ENCODE measurements at regions not wholly inside any gene's neighbourhood (a gene's known extent, or its start where the extent isn't known, plus 50 kb on each side); places are given as distances from the start of the nearest gene placed in this dataset.

DNA sequence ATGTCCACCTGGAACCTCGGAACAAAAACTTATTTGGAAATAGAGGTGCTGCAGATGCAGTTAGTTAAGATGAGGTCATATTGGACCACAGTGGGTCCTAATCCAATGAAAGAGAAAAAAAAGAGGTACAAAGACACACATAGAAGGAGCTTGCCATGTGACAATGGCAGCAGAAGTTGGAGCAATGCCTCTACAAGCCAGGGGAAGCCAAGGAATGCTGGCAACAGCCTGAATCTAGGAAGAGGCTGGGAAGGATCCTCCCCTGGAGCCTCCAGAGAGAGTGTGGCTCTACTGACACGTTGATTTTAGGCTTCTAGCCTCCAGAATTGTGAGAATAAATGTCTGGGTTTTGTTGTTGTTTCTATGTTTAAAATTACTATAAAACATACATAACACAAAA lies 521.8 kb upstream of the CCDC196 start:
- peaks cover 3 to 6% of the 10 kb centered on the region in 2 donors for H3K4me1 ChIP-seq (ENCODE audit: control insufficient read depth in 2 of 2, insufficient read depth in 2 of 2, low read length in 2 of 2)
- H3K27ac ChIP-seq (ENCODE audit: low read depth, low read length), result no peak overlapping the region
- no peaks in the 10 kb centered on the region for H3K27me3 ChIP-seq (ENCODE audit: control insufficient read depth in 2 of 2, insufficient read depth in 2 of 2, low read length in 2 of 2)
- CTCF ChIA-PET, result interaction anchor here (1.3 kb wide), 1 partner anchor 142 kb away, joined by 3 read pairs; no protein-coding TSS in a partner anchor
- Mint-ChIP-seq H3K9me3 (peaks cover 0 to 2% (median 0%) of the 10 kb centered on the region in 11 donors), H3K4me3 (no peak overlapping the region), H3K27me3 (peaks cover 0 to 56% (median 4%) of the 10 kb centered on the region in 5 donors), H3K36me3 (peaks cover 0 to 2% (median 0%) of the 10 kb centered on the region in 5 donors), H3K27ac (no peak overlapping the region), H3K4me1 (peaks cover 0 to 39% (median 11%) of the 10 kb centered on the region in 7 donors)
- H3K36me3 ChIP-seq (ENCODE audit: control insufficient read depth in 2 of 3, insufficient read depth in 3 of 3, low read length in 3 of 3), result no peaks in the 10 kb centered on the region
- no peak for ATAC-seq
- POLR2A ChIA-PET, result interaction anchor here (1.5 kb wide), 1 partner anchor 11 kb away, joined by 5 read pairs; no protein-coding TSS in a partner anchor
- no peak for DNase-seq
- H3K9me3 ChIP-seq (ENCODE audit: control insufficient read depth in 2 of 3, low read length in 3 of 3), result no peaks in the 10 kb centered on the region
- H3K4me3 ChIP-seq (ENCODE audit: low read length), result no peak overlapping the region
- intact Hi-C loops (cut with micrococcal nuclease), result no loop called here

DNA sequence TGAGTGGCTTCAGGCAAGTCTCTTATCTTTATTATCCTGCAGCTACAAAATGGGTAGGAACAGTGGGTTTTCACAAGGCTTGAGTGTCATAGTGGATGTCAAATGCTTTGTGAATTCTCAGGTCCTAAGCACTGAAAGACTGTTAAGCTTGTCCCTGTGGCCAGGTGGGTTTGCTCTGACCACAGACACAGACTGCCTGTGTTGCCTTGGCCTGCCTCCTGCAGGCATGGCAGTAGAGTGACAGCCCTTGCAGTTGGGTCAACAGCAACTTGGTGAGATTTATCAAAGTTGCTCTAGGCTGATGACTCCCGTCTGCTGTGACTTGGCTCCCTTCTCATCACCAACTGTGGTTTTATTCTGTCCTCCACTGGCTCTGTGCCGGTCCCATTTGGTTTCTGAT lies 520.0 kb upstream of the CCDC196 start:
- no peaks in the 10 kb centered on the region for H3K36me3 ChIP-seq (ENCODE audit: control insufficient read depth in 2 of 3, insufficient read depth in 3 of 3, low read length in 3 of 3)
- H3K27me3 ChIP-seq (ENCODE audit: control insufficient read depth in 2 of 2, insufficient read depth in 2 of 2, low read length in 2 of 2), result no peaks in the 10 kb centered on the region
- H3K27ac Mint-ChIP-seq, result peak overlapping the region in 2 of 9 donors; percentile 67 to 84
- no peaks in the 10 kb centered on the region for H3K4me1 ChIP-seq (ENCODE audit: control insufficient read depth in 2 of 2, insufficient read depth in 2 of 2, low read length in 2 of 2)
- H3K4me1 Mint-ChIP-seq, result peaks cover 0 to 22% (median under 1%) of the 10 kb centered on the region in 7 donors
- H3K27ac ChIP-seq (ENCODE audit: low read depth, low read length), result no peak overlapping the region
- no peak for ATAC-seq
- H3K9me3 ChIP-seq (ENCODE audit: control insufficient read depth in 2 of 3, low read length in 3 of 3), result no peaks in the 10 kb centered on the region
- no peak for DNase-seq
- H3K27me3 Mint-ChIP-seq, result peaks cover 0 to 60% (median 4%) of the 10 kb centered on the region in 5 donors
- H3K9me3 Mint-ChIP-seq, result peaks cover 0 to 2% (median 0%) of the 10 kb centered on the region in 11 donors
- H3K36me3 Mint-ChIP-seq, result peaks cover 0 to 2% (median 0%) of the 10 kb centered on the region in 5 donors
- CTCF ChIA-PET, result interaction anchor here (0.8 to 1.4 kb wide), 5 partner anchors 8 to 142 kb away, joined by 3 read pairs; no protein-coding TSS in a partner anchor
- no peak overlapping the region for H3K4me3 ChIP-seq (ENCODE audit: low read length)
- intact Hi-C loops (cut with micrococcal nuclease), result no loop called here
- H3K4me3 Mint-ChIP-seq, result no peak overlapping the region
- POLR2A ChIA-PET, result no interaction called here

DNA sequence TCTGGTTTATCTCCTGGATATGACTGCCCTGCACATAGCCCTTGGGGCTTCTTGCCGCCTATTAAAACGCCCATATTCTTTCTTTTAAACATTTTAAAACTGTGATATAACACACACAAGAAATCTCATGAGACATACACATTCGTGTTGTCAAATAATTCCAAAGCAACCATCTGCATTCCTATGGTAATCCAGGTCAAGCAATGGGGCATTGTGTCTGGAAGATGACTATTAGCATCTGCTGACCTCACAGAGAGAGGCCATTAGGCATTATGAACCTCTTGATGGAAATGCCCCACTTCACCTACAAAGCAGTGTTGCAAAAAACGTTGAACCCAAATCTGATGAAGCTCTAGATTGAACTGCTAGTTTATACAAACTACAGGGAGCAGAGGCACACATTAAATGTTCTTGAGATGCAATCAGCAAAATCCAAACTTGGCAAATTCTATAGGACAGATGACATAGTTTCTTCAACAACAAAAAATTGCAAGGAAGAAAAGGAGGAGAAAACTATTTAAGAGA lies 513.8 kb upstream of the CCDC196 start:
- no peak overlapping the region for H3K27ac ChIP-seq (ENCODE audit: low read depth, low read length)
- ATAC-seq, result no peak
- H3K36me3 ChIP-seq (ENCODE audit: control insufficient read depth in 2 of 3, insufficient read depth in 3 of 3, low read length in 3 of 3), result no peaks in the 10 kb centered on the region
- ChIA-PET CTCF (no interaction called here), POLR2A (interaction anchor here (1.1 kb wide), 1 partner anchor 95 kb away, joined by 3 read pairs; no protein-coding TSS in a partner anchor)
- H3K4me1 ChIP-seq (ENCODE audit: control insufficient read depth in 2 of 2, insufficient read depth in 2 of 2, low read length in 2 of 2), result no peaks in the 10 kb centered on the region
- Mint-ChIP-seq H3K36me3 (peaks cover 0 to 2% (median 0%) of the 10 kb centered on the region in 5 donors), H3K4me3 (no peak overlapping the region), H3K4me1 (no peaks in the 10 kb centered on the region), H3K27ac (no peak overlapping the region), H3K27me3 (peaks cover 0 to 49% (median 0%) of the 10 kb centered on the region in 5 donors), H3K9me3 (no peaks in the 10 kb centered on the region)
- no peaks in the 10 kb centered on the region for H3K9me3 ChIP-seq (ENCODE audit: control insufficient read depth in 2 of 3, low read length in 3 of 3)
- H3K4me3 ChIP-seq (ENCODE audit: low read length), result no peak overlapping the region
- intact Hi-C loops (cut with micrococcal nuclease), result no loop called here
- no peaks in the 10 kb centered on the region for H3K27me3 ChIP-seq (ENCODE audit: control insufficient read depth in 2 of 2, insufficient read depth in 2 of 2, low read length in 2 of 2)
- DNase-seq, result no peak

- ChIA-PET CTCF (no interaction called here), POLR2A (interaction anchor here (1.1 kb wide), 1 partner anchor 95 kb away, joined by 3 read pairs; no protein-coding TSS in a partner anchor)
- no peak overlapping the region for H3K27ac Mint-ChIP-seq
- Histone ChIP-seq H3K27ac (ENCODE audit: low read depth, low read length) (no peak overlapping the region), H3K36me3 (ENCODE audit: control insufficient read depth in 2 of 3, insufficient read depth in 3 of 3, low read length in 3 of 3) (no peaks in the 10 kb centered on the region), H3K4me1 (ENCODE audit: control insufficient read depth in 2 of 2, insufficient read depth in 2 of 2, low read length in 2 of 2) (no peaks in the 10 kb centered on the region), H3K4me3 (ENCODE audit: low read length) (no peak overlapping the region), H3K27me3 (ENCODE audit: control insufficient read depth in 2 of 2, insufficient read depth in 2 of 2, low read length in 2 of 2) (no peaks in the 10 kb centered on the region), H3K9me3 (ENCODE audit: control insufficient read depth in 2 of 3, low read length in 3 of 3) (no peaks in the 10 kb centered on the region)
- no peaks in the 10 kb centered on the region for H3K4me1 Mint-ChIP-seq
- H3K36me3 Mint-ChIP-seq, result no peaks in the 10 kb centered on the region
- peaks cover 0 to 44% (median 0%) of the 10 kb centered on the region in 5 donors for H3K27me3 Mint-ChIP-seq
- ATAC-seq, result no peak
- no peak for DNase-seq
- no peak overlapping the region for H3K4me3 Mint-ChIP-seq
- H3K9me3 Mint-ChIP-seq, result no peaks in the 10 kb centered on the region
- intact Hi-C loops (cut with micrococcal nuclease), result no loop called here
Observed at GRCh38 chr14:65972891-65973290, 513.3 kb upstream of the CCDC196 start.

- Mint-ChIP-seq H3K9me3 (peaks cover 0 to 26% (median 9%) of the 10 kb centered on the region in 11 donors), H3K4me3 (no peak overlapping the region), H3K36me3 (peaks cover 5 to 8% (median 7%) of the 10 kb centered on the region in 5 donors), H3K27me3 (peaks cover 0 to 31% (median 0%) of the 10 kb centered on the region in 5 donors), H3K27ac (no peak overlapping the region), H3K4me1 (no peaks in the 10 kb centered on the region)
- no peaks in the 10 kb centered on the region for H3K9me3 ChIP-seq (ENCODE audit: control insufficient read depth in 2 of 3, low read length in 3 of 3)
- POLR2A ChIA-PET, result no interaction called here
- H3K4me3 ChIP-seq (ENCODE audit: low read length), result no peak overlapping the region
- intact Hi-C loops (cut with micrococcal nuclease), result no loop called here
- no peaks in the 10 kb centered on the region for H3K4me1 ChIP-seq (ENCODE audit: control insufficient read depth in 2 of 2, insufficient read depth in 2 of 2, low read length in 2 of 2)
- ATAC-seq (no peak), DNase-seq (no peak)
- H3K27ac ChIP-seq (ENCODE audit: low read depth, low read length), result no peak overlapping the region
- no peaks in the 10 kb centered on the region for H3K36me3 ChIP-seq (ENCODE audit: control insufficient read depth in 2 of 3, insufficient read depth in 3 of 3, low read length in 3 of 3)
- H3K27me3 ChIP-seq (ENCODE audit: control insufficient read depth in 2 of 2, insufficient read depth in 2 of 2, low read length in 2 of 2), result no peaks in the 10 kb centered on the region
- CTCF ChIA-PET, result no interaction called here
Observed at GRCh38 chr14:65975865-65976264, 510.3 kb upstream of the CCDC196 start.

GRCh38 chr14:65976761-65977404 lies 509.3 kb upstream of the CCDC196 start:
- Histone ChIP-seq H3K4me3 (ENCODE audit: low read length) (no peak overlapping the region), H3K27me3 (ENCODE audit: control insufficient read depth in 2 of 2, insufficient read depth in 2 of 2, low read length in 2 of 2) (no peaks in the 10 kb centered on the region), H3K4me1 (ENCODE audit: control insufficient read depth in 2 of 2, insufficient read depth in 2 of 2, low read length in 2 of 2) (no peaks in the 10 kb centered on the region), H3K9me3 (ENCODE audit: control insufficient read depth in 2 of 3, low read length in 3 of 3) (no peaks in the 10 kb centered on the region), H3K27ac (ENCODE audit: low read depth, low read length) (no peak overlapping the region), H3K36me3 (ENCODE audit: control insufficient read depth in 2 of 3, insufficient read depth in 3 of 3, low read length in 3 of 3) (no peaks in the 10 kb centered on the region)
- no peak overlapping the region for H3K4me3 Mint-ChIP-seq
- peaks cover 5 to 8% (median 7%) of the 10 kb centered on the region in 5 donors for H3K36me3 Mint-ChIP-seq
- H3K27me3 Mint-ChIP-seq, result peaks cover 0 to 31% (median 0%) of the 10 kb centered on the region in 5 donors
- POLR2A ChIA-PET, result interaction anchor here (0.5 kb wide), 1 partner anchor 302 kb away, joined by 3 read pairs; no protein-coding TSS in a partner anchor
- peaks cover 0 to 26% (median 9%) of the 10 kb centered on the region in 11 donors for H3K9me3 Mint-ChIP-seq
- intact Hi-C loops (cut with micrococcal nuclease), result no loop called here
- H3K27ac Mint-ChIP-seq, result no peak overlapping the region
- no peaks in the 10 kb centered on the region for H3K4me1 Mint-ChIP-seq
- ATAC-seq (no peak), DNase-seq (no peak)
- CTCF ChIA-PET, result no interaction called here

Measured in naive thymus-derived CD4-positive, alpha-beta T cell (primary cell).